HT1080 (cell line): ENCODE measurements at regions not wholly inside any gene's neighbourhood (a gene's known extent, or its start where the extent isn't known, plus 50 kb on each side); places are given as distances from the start of the nearest gene placed in this dataset.

Experiments
- DNase-seq: peaks from one replicate; pipeline ENCODE4 v3.0.0-alpha.2; 2015; ENCODE audit warnings: low read depth

DNA sequence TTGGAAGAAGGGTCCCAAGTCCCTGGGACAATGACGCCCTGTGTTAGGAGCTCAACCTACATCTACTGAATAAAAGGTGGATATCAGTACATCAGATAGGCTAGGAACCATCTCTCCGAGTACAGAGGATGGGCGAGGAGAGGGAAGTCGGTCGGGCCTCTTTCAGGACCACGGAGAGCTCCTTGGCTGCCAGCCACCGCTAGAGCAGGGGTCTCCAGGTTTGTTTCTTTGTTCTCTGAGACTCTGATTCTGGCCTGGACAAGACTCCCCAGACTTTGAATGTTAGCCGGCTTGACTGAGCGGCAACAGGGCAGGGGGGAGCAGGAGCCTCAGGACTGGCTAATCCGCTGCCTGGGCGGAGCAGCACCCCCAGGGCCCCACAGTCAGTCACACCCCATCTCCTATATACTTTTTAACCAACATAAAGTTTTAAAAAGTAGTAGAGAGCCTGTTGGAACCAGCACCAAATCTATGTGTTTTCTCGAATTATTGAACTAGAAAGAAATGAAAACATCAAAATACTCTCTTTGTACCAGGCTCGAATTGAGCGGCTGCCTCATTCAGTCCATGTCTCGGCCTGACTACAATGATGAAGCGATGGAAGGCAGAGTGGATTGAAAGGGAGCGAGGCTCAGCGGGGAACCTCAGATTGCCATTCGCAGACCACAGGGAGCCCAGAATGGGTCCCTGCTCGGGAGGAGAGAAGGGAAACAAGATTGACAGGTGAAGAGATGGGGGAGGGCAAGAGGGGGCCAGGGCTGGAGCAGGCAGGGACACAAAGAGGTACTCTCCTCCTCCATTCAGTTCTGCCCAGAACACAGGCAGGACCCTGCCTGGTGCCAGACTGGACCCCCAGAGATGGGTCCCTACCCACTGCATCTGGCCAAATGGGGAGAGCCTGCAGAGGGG is 131.6 kb downstream of the TPRA1 start:
- DNase-seq = no peak

DNA sequence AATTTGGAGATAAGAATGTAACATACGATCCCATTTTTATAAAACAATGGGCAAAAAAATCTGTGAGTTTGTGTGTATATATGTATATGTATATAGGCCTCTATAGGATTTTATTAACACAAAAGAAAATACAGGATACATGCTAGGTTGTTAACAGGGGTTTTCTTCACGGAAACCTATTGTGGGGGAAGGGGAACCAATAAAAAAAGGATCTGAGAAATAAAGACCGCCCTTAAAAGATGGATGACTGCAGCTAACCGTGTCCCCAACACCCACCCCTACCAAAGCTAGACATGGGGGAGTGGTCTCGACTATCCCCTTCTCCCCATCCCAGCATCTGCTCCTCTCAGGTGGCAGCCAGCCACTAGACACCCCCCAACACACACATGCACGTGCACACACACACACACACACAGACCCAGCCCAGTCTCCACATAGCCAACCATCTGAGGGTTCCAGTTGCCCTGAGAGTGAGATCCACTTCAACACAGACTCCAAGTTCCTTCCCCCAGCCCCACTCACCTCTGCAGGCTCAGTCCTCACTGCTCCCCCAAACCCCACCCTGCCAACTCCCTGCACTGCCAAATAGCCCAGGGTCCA is 132.9 kb downstream of the TPRA1 start:
- DNase-seq = no peak

DNA sequence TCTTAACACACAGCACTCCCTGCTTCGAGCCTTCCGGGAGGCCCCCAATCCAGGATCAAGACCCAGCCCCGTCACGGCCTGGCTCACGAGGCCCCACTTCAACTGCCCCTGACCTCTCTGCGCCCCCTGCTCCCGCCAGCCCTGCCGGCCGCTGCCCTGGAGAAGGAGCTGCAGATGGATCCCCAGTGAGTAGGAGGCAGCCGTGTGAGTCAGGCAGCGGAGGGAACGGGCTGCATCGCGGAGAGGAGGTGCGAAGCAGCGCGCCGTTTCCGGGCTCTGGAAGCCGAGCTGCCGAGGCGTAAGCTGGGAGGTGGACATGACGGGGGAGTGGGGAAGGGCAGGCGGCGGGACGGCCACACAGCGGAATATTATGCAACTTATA is 133.4 kb downstream of the TPRA1 start:
- peak; percentile 86 for DNase-seq

DNA sequence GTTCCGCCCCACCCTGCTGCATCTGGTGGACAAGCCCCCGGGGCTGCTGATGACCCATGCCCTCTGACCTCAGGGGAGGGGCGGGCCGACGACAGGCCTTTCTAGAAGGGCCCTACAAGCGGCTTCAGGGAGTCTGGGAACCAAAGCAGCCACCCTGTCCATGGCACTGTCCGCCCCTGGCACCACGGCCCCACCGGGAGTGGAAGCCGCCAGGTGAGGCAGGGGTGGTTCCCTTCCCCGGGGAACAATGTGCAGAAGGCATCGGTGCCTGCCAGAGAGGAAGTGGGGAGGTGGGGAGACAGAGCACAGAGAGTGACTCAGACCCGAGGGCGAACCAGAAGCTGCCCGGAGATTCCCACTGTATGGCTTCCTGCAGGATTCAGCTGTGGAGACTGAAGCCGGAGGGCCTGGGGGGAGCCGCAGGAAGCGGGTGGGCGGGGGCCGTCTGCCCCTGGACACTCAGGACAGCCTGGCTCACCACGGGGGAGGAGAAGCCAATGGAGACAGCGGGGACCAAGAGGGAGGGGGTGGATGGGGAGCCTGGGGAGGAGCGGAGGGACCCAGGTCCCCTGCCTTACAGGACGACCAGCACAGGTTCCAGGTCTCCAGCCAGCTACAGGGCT is 134.0 kb downstream of the TPRA1 start:
- peak; percentile 91 for DNase-seq

DNA sequence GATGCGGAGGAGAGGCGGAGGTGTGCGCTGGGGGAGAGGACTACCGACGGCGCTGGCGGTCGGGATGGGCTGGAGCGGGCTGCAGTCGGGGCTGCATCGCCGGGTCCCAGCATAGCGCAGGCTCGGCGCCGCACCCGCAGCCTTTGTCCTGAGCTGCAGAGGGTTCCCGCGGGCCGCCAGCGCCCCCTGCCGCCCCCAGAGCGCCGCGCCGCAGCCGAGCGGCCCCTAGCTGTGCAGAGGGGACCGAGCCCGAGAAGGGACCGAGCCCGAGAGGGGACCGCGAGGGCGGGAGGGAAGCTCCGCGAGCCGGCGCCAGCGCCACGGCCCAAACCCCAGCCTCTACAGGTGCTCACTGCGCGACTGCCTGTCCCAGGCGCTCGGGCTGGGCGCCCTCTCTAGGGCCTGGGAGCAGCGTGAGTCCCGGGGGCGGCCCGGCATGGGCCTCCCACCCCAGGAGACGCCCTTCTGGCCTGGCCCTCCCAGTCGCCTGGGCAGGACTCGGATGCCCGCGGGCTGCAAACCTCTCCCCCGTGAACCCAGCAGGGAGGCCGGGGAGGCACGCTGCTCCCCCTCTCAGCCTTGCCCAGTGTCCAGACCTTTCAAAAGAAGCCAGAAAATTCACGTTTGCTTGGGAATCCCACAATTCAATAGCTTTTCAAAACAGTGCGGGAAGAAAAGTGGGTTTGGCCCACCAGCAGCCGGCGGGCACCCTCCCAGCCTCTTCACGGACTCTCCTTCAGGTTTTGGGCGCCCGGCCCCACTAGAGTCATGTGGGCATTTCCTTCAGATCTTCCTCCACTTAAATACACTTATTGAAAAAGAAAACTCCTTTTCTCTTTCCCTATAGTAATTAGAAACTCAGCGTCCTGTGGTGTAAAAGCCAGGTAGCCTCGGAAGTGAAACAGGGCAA is 134.7 kb downstream of the TPRA1 start:
- DNase-seq = peak; percentile 79

DNA sequence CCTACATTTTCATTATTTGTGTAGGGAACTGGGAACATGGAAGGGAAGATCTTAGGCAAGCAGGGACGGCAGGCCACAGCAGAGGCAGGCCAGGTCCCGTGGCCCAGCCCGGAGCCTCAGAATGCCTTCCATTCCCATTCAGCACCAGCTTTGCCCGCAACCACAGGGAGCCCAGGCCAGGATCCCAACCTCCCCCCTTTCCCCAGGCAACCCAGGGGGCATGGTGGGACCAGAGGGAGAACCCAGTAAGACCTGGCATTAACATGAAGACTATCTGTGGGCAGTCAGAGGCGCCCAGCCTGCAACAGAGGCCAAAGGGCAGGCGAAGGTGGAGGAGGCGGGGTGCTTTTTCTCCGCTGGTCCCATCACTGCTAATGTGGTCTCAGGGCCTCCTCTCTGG is 135.6 kb downstream of the TPRA1 start:
- DNase-seq = no peak

DNA sequence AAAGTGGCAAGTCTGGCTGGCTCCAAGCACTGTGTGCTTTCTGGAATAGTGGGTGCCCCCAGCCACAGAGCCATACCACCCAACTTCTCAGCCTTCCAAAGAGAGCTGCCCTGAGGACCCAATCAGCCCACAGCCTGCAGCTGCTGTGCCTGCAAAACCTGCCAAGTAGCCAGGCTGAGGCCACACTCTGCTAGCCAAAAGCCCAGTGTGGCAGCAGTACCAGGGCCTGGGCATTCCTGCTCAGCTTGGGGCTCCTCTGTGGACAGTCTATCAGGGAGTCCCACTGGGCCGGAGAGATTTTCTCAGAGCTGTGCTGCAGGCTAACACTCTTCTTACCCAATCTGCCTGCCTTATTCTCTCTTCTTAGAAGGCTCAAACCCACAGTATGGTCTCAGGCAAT is 136.5 kb downstream of the TPRA1 start:
- DNase-seq = no peak

DNA sequence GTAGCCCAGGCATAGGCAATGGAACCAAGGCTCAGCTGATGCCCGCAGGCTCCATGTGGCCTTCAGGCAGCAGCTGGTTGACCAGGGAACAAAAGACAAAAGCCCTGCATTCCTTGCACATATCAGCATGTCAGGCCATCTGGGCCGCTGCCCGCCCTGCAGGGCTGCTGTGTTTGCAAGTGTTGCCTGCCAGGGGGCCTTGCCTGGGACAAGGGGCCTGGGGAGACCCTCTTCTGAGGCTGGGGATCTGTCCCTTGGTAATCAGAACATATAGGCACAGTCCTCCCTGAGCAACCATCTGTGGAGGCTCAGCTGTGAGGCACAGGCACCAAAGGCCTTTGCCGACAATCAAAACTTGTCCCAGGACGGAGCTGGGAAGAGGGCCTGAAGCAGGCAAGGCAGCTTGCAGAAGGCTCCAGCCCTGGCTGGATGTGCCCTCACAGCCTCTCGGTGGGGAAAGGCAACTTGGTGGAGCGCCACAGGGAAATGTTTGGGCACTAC is 138.2 kb downstream of the TPRA1 start:
- no peak for DNase-seq

DNA sequence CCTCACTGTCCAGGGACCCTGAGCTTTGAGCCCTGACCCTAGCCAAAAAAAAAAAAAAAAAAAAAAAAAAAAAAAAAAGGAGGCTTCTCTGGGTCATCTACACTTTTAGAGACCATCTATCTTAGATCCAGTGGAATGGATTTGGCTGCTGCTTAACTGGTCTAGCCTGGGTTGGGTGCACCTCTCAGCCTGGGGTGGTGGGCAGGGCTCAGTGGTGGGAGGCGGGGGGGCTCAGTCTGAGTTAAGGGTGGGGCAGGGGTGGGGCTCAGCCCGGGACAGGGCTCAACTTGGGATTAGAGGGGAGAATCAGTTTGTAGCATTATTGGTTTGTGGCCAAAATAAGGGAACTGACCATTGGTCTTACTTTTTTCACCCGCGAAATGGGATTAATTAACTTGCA is 139.2 kb downstream of the TPRA1 start:
- DNase-seq = no peak

DNA sequence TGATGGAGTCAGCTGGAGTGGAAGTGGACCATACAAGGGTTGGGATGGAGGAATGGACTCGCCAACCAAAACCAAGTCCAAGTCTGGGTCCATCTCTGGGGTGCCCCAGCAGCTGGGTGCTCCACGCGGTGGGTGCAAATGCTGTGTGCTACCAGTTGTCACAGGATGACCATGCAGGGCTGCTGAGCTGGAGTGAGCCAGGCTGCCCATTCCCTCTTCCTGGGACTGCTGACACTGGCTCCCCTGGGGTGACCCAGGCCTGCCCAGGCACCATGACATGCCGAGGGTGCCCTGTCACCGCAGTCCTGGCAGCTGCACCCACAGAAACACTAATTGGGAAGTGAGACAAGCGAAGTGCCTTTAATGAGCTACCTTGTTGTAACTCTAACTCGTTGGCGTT is 140.2 kb downstream of the TPRA1 start:
- DNase-seq = no peak

DNA sequence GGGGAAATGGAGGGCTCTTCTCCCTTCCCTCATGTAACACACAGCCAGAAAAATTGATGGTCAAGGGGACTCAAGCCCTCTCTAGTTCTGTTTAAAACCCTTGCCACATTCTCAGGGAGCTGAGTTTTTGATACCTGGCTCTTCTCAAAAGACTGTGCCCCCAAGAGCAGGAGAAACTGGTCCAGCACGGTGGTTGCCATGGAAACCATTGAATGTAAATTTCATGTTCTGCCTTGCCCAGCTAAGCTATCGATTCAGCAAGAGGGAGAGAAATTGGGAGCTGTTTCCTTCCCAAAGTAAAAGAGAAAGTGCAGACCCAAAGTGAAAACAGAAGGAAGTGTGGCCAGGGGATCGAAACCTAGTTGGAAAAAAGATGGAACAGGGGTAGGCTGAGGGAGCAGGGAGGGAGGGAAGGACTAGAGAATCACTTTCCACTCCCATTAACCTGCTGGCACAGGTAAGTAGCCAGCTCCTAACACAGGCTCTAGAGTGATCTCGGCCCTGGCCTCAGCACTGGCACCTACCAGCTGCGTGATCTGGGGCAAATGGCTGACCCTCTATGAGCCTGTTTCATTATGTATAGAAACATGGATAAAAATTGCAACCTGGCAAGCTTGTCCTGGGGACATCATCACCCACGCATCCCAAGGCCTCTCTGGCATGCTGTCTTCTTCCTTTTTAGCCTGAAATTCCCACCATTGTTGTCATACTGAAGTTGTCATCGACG is 140.9 kb downstream of the TPRA1 start:
- no peak for DNase-seq

DNA sequence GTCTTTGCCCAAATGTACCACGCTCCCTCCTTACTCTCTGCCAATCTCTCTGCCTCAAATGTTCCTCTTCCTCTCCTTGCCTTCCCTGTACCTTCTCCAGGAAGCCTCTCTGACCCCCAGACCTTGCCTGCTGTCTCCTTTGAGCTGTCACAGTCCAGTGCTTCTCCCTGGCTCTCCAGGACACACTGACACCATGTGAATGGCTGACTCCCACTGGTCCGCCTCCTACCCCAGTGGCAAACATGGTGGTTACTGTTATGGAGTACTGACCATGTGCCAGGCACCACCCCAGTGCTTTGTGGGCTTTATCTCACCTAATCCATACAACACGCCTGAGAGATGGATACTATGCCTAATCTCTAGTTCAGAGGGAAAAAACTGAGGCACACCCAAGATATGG is 141.9 kb downstream of the TPRA1 start:
- no peak for DNase-seq

DNA sequence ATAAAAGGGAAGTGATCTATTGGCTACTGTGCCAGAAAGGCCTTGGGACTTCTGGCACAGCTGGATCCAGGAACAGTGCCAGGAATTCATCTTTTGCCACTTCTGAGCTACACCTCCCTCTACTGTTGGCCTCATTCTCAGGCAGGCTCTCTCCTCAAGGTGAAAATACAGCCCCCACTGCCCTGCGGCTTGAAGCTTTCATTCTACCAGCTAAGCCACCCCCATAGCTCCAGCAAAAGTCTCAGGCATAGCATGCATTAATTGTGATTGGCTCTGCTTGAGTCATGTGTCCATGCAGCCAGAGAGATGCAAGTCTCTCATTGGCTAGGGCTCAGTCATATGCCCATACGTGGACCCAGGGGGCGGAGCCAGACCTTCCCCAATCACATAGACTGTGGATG is 142.4 kb downstream of the TPRA1 start:
- peak; percentile 37 for DNase-seq

DNA sequence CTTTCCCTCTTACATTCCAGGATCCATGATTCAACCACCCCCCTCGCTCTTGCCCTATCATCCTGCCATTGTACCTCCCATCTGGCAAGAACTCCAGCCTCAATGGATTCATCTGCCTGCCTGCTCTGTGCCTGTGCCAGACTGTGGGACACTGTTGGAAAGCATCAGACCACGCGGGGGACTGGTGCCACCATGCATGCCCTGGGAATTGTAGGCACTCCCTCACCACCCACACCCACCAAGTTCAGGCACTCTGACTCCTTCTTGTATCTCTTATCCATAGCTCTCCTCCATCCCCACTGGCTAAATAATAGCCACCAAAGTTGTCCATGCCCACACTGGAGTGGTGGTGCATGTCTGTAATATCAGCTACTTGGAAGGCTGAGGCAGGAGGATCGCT is 143.8 kb downstream of the TPRA1 start:
- no peak for DNase-seq

DNA sequence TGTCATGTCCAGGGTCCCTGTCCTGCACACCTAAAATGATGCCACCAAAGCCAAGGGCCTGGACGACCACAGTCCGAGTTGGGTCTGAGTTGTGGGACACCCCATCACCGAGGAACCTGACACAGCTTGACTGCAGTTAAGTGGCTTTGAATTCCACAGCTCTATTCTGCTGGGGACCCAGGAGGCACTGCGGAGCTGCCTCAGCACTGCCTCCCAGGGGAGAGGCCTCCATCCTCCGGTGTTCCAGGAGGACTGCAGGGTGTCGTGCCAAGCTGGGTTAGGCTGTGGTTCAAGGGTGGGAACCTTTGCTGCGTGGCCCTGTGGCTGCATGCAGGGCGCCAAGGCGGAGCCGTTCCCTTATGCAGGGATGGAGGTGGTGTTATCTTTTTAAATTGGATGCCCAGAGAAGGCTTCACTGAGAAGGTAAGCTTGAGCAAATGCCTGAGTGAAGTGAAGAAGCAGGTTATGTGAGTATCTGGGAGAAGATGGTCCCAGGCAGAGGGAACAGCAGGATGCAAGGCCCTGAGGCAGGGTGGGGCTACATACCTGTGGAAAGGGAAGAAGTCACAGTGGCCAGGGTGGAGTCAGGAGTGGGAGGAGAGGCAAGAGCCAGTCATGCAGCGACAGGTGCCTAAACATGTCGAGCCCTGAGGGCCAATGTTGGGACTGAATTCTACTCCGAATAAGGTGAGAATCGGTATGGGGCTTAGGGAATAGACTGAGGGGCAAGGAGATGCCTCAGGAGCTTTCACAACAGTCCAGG is 144.8 kb downstream of the TPRA1 start:
- no peak for DNase-seq

DNA sequence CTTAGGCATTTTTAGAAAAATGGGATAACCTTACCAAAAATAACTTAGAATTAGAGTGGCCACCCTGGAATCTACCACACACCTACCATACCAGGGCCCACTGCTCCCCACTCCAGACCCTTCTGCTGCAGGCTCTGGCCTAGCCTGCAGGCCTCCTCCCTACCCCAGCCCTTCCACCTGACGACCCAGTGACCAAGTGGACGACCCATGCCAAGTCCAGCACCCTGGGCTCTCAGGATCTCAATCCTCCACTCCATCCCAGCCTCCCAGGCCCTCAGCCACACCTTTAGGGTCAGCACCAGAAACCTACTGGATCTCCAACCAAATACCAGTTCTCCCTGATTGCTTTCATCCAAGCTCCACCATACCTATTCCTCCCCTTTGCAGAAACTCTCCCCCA is 145.8 kb downstream of the TPRA1 start:
- no peak for DNase-seq

DNA sequence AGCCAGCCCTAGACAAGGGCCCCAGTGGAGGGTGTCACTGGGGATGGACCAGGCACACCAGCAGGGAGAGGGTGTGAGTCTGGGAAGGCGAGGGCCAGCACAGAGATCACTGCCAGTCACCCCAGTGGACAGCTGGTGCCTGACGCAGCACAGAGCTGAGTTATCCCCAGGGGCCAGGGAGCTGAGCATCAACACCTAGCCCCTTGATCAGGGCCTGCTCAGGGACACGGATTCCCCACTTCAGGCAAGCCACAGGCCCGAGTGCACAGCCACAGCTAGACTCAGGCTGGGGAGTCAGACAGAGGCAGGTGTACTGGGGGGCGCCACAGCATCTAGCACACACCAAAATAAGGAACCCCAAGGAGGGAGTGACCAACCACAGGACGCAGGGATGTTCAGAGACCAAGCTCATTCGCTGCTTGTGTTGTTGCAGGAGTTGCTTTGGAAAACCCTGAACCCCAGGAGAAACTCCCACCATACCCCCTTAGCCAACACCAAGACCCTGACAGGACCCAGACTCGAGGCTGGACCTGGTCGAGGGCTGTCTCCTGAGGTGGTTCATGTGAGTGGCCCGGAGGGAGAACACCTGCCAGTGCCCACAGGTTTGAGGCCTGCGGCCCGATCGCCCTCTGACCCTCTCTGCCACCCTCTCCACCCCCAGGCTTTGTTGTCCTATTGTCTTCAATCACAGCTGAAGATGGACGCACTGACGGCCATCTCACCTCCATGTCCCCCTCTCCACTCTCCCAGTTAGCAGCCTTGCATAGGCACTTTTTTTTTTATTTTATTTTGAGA is 146.8 kb downstream of the TPRA1 start:
- no peak for DNase-seq

DNA sequence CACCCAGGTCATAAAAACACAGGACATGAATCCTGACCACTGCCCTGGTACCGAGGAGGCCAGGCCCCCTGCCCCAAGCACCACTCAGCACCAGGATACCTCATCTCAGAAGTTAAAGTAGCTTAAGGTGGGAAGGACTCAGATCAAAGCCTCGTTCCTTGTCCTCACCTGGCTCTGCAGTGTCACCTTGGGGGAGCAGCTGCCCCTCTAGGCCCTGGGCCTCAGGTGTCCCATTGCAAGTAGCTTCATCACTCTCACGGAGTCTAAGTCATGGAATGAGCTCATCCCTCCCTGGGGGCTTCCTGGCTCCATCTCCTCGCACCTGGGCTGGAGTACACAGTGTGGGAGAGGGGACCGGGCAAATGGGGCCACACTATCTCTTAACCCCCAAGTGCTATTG is 148.0 kb downstream of the TPRA1 start:
- no peak for DNase-seq

DNA sequence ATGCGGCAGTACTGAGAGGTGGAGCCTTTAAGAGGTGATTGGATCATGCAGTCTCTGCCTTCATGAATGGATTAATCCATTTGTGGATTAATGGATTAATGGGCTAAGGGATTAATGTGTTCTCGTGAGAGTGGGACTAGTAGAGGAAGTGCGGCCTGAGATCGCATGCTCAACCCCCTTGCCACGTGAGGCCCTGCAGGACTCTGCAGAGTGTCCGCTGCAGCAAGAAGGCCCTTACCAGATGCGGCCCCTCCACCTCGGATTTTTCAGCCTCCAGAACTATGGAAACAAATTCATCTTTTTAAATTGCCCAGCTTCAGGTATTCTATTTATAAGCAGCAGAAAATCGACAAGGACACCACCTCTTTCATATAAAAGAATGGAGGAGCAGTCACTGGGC is 148.8 kb downstream of the TPRA1 start:
- DNase-seq = no peak
